DND-41 (cell line): ENCODE measurements at regions not wholly inside any gene's neighbourhood (a gene's known extent, or its start where the extent isn't known, plus 50 kb on each side); places are given as distances from the start of the nearest gene placed in this dataset.
"Not testable (repeated sequence)": the region's sequence is repeated elsewhere in the genome, so short reads cannot be mapped to it uniquely, and the experiment has no call there.

Source experiments
- ATAC-seq: fragments of 200-7000 bp; cut with Tn5 transposase; 3 replicates; pipeline ENCODE4 v1.9.1; 2021; ENCODE audit warnings: low read depth; ENCODE audit not compliant: insufficient read depth
- DNase-seq: peaks from one replicate; pipeline ENCODE4 v3.0.0-alpha.2; 2020
- H2AFZ ChIP-seq: 2 replicates; pipeline ENCODE4 v1.6.0; 2012; ENCODE audit warnings: low read depth, low read length
- H3K27ac ChIP-seq: 2 replicates; pipeline ENCODE4 v1.5.1; 2012; ENCODE audit warnings: low read length, inconsistent platforms
- H3K27me3 ChIP-seq: fragments of 200-600 bp; sonication (generic); 2 replicates; pipeline ENCODE4 v1.6.0; 2012; ENCODE audit warnings: low read length, mild to moderate bottlenecking, inconsistent platforms; ENCODE audit not compliant: insufficient read depth, poor library complexity
- H3K36me3 ChIP-seq: 2 replicates; pipeline ENCODE4 v1.5.1; 2012; ENCODE audit warnings: low read length, inconsistent platforms; ENCODE audit not compliant: insufficient read depth
- H3K4me1 ChIP-seq: 2 replicates; pipeline ENCODE4 v1.5.1; 2012; ENCODE audit warnings: mild to moderate bottlenecking, low read length; ENCODE audit not compliant: insufficient read depth
- H3K4me2 ChIP-seq: 2 replicates; pipeline ENCODE4 v1.6.0; 2012; ENCODE audit warnings: mild to moderate bottlenecking, moderate library complexity, low read length, inconsistent platforms; ENCODE audit not compliant: insufficient read depth
- H3K4me3 ChIP-seq, 2 experiments: fragments of 200-600 bp in 1 of 2; shearing (Covaris generic) in 1 of 2; 2 replicates each; pipeline ENCODE4 v1.5.1; 2012 to 2016; ENCODE audit warnings: inconsistent platforms in 2 of 2, low read length in 2 of 2, mild to moderate bottlenecking in 2 of 2, low read depth in 1 of 2, moderate library complexity in 1 of 2
- H3K79me2 ChIP-seq: 2 replicates; pipeline ENCODE4 v1.6.0; 2012; ENCODE audit warnings: low read length, inconsistent platforms; ENCODE audit not compliant: insufficient read depth
- H3K9ac ChIP-seq: 2 replicates; pipeline ENCODE4 v1.6.0; 2012; ENCODE audit warnings: low read depth, mild to moderate bottlenecking, inconsistent platforms, low read length, moderate library complexity
- H3K9me3 ChIP-seq: 2 replicates; pipeline ENCODE4 v1.5.1; 2012; ENCODE audit warnings: low read length, moderate library complexity, mild to moderate bottlenecking, inconsistent platforms; ENCODE audit not compliant: insufficient read depth, severe bottlenecking
- H4K20me1 ChIP-seq: 2 replicates; pipeline ENCODE4 v1.6.0; 2012; ENCODE audit warnings: low read length; ENCODE audit not compliant: insufficient read depth
- CTCF ChIP-seq: IDR thresholded peaks from 2 replicates; pipeline ENCODE4 v1.5.1; 2012; ENCODE audit warnings: borderline replicate concordance, low read length, moderate library complexity, mild to moderate bottlenecking; ENCODE audit not compliant: poor library complexity, severe bottlenecking; ENCODE audit errors: extremely low read depth
- EZH2 ChIP-seq: IDR thresholded peaks from 3 replicates; pipeline ENCODE4 v1.6.1; 2012; ENCODE audit warnings: borderline replicate concordance, low read depth, mild to moderate bottlenecking, moderate library complexity, low read length, inconsistent platforms; ENCODE audit not compliant: severe bottlenecking

GRCh38 chr2:48203668-48204067 is 110.8 kb upstream of the FOXN2 start:
- Histone ChIP-seq H3K36me3 (no peaks in the 10 kb centered on the region), H2AFZ (no peak overlapping the region), H3K27me3 (no peaks in the 10 kb centered on the region), H4K20me1 (no peaks in the 10 kb centered on the region), H3K4me3 (no peak overlapping the region), H3K79me2 (no peaks in the 10 kb centered on the region), H3K27ac (no peak overlapping the region), H3K9ac (no peak overlapping the region), H3K4me1 (no peaks in the 10 kb centered on the region), H3K9me3 (no peaks in the 10 kb centered on the region), H3K4me2 (no peak overlapping the region)
- DNase-seq (no peak), ATAC-seq (no peak)
- TF ChIP-seq CTCF: no peak
- no peak for TF ChIP-seq EZH2

GRCh38 chr2:48204750-48205136 is 109.7 kb upstream of the FOXN2 start:
- no peaks in the 10 kb centered on the region for H3K36me3 ChIP-seq
- DNase-seq (no peak), ATAC-seq (no peak)
- H4K20me1 ChIP-seq: no peaks in the 10 kb centered on the region
- no peak overlapping the region for H3K27ac ChIP-seq
- no peak overlapping the region for H3K4me2 ChIP-seq
- no peaks in the 10 kb centered on the region for H3K27me3 ChIP-seq
- TF ChIP-seq CTCF (no peak), EZH2 (no peak)
- H3K79me2 ChIP-seq: no peaks in the 10 kb centered on the region
- no peak overlapping the region for H3K4me3 ChIP-seq
- H2AFZ ChIP-seq: no peak overlapping the region
- no peaks in the 10 kb centered on the region for H3K4me1 ChIP-seq
- H3K9ac ChIP-seq: no peak overlapping the region
- H3K9me3 ChIP-seq: no peaks in the 10 kb centered on the region

GRCh38 chr2:48205137-48205798 is 109.2 kb upstream of the FOXN2 start:
- TF ChIP-seq EZH2: no peak
- no peak for TF ChIP-seq CTCF
- ATAC-seq (no peak), DNase-seq (no peak)
- Histone ChIP-seq H3K4me3 (no peak overlapping the region), H2AFZ (no peak overlapping the region), H3K27ac (no peak overlapping the region), H3K4me2 (no peak overlapping the region), H3K27me3 (no peaks in the 10 kb centered on the region), H3K9me3 (no peaks in the 10 kb centered on the region), H3K9ac (no peak overlapping the region), H3K36me3 (no peaks in the 10 kb centered on the region), H3K4me1 (no peaks in the 10 kb centered on the region), H3K79me2 (no peaks in the 10 kb centered on the region), H4K20me1 (no peaks in the 10 kb centered on the region)

GRCh38 chr2:48206056-48206656 is 108.3 kb upstream of the FOXN2 start:
- not testable (repeated sequence) for H3K4me2 ChIP-seq, H3K9me3 ChIP-seq, H3K27me3 ChIP-seq, H4K20me1 ChIP-seq, ATAC-seq, H3K4me3 ChIP-seq, DNase-seq, H2AFZ ChIP-seq, H3K36me3 ChIP-seq, H3K27ac ChIP-seq, H3K79me2 ChIP-seq, H3K9ac ChIP-seq, H3K4me1 ChIP-seq
